ENCODE measurements at regions not wholly inside any gene's neighbourhood (a gene's known extent, or its start where the extent isn't known, plus 50 kb on each side); places are given as distances from the start of the nearest gene placed in this dataset.

DNA sequence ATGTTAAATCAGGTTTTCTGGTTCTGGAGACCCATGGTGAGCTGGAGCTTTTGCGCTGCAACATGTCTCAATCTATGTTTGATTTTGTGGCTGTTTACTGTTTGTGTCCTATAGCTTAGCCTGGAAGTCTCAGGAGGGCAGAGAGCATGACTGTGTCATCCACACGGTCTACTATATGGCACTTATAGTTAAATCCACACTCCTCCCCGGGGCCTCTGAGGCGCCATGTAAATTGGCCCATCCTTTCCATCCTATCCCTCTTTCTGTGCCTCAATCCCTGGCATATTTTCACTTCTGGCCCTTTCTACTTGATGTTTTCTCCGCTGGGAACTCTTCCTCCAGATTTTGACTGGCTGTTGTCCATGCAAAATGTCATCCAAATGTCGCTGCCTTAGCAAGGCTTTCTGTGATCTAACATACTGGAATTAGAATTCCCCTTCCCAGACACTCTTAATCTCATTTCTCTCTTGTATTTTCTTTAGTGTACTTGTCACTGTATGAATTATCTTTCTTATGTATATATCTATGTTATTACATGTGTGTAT, 560.8 kb upstream of the RGMA start:
- no peak for DNase-seq
- no peak overlapping the region for H3K4me3 Mint-ChIP-seq (ENCODE audit: unreplicated experiment)
- TF ChIP-seq, protein P1, sequence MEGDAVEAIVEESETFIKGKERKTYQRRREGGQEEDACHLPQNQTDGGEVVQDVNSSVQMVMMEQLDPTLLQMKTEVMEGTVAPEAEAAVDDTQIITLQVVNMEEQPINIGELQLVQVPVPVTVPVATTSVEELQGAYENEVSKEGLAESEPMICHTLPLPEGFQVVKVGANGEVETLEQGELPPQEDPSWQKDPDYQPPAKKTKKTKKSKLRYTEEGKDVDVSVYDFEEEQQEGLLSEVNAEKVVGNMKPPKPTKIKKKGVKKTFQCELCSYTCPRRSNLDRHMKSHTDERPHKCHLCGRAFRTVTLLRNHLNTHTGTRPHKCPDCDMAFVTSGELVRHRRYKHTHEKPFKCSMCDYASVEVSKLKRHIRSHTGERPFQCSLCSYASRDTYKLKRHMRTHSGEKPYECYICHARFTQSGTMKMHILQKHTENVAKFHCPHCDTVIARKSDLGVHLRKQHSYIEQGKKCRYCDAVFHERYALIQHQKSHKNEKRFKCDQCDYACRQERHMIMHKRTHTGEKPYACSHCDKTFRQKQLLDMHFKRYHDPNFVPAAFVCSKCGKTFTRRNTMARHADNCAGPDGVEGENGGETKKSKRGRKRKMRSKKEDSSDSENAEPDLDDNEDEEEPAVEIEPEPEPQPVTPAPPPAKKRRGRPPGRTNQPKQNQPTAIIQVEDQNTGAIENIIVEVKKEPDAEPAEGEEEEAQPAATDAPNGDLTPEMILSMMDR (IDR thresholded peaks at IDR 0.05; ENCODE audit: partially characterized antibody, unreplicated experiment): no peak
- H3K4me1 Mint-ChIP-seq (ENCODE audit: low read depth, unreplicated experiment): peaks cover 5% of the 10 kb centered on the region
- peaks cover 4% of the 10 kb centered on the region for H3K27me3 Mint-ChIP-seq (ENCODE audit: unreplicated experiment)
- no peaks in the 10 kb centered on the region for H3K9me3 Mint-ChIP-seq (ENCODE audit: unreplicated experiment)
- no peak overlapping the region for H3K27ac Mint-ChIP-seq (ENCODE audit: unreplicated experiment)
- H3K36me3 Mint-ChIP-seq (ENCODE audit: unreplicated experiment): no peaks in the 10 kb centered on the region

DNA sequence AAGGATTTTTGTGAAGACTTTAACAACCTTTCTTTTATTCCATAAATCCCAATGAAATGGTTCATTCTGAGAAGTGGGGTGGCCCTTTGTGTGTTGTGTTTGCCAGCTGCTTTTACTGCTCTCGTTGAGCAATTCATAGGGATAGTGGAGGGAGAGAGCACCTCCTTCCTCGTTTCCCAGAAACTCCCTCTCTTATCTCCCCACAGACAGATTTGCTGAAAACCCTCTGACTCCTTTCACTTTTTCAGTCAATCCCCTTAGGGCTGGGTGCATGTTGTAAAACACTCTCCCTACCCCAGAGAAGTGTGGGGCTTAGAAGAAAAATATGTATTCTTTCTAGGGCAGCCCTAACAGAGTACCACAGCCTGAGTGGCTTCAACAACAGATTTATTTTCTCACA, 557.2 kb upstream of the RGMA start:
- H3K27me3 Mint-ChIP-seq (ENCODE audit: unreplicated experiment): peaks cover 4% of the 10 kb centered on the region
- TF ChIP-seq, protein P1 (IDR thresholded peaks at IDR 0.05; ENCODE audit: partially characterized antibody, unreplicated experiment): no peak

DNA sequence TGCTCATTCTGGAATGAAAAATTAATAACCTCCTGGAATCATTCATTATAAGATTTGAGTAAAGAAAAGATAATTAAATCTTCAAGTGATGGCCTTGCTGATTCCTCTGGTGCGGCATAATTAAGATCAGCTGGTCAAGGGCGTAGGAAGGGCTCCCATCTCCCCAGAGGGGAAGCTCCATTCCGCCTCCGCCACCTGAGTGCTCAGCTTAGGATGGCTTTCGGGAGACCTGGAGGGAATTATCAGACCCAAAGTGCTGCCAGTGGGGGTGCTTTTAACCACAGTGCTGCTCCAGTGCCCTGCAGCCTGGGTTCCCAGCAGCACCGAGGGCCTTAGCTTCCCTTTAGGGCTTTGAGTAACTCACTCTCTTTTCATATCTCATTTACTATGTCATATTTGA, 556.6 kb upstream of the RGMA start:
- no peak overlapping the region for H3K27ac Mint-ChIP-seq (ENCODE audit: unreplicated experiment)
- peak; percentile 15 for DNase-seq
- no peaks in the 10 kb centered on the region for H3K9me3 Mint-ChIP-seq (ENCODE audit: unreplicated experiment)
- peaks cover 8% of the 10 kb centered on the region for H3K4me1 Mint-ChIP-seq (ENCODE audit: low read depth, unreplicated experiment)
- no peak overlapping the region for H3K4me3 Mint-ChIP-seq (ENCODE audit: unreplicated experiment)
- H3K36me3 Mint-ChIP-seq (ENCODE audit: unreplicated experiment): no peaks in the 10 kb centered on the region
- peaks cover 4% of the 10 kb centered on the region for H3K27me3 Mint-ChIP-seq (ENCODE audit: unreplicated experiment)
- TF ChIP-seq, protein P1 (IDR thresholded peaks at IDR 0.05; ENCODE audit: partially characterized antibody, unreplicated experiment): no peak

More for the DNA sequence above, 557.2 kb upstream of the RGMA start:
- DNase-seq: no peak
- Mint-ChIP-seq H3K9me3 (ENCODE audit: unreplicated experiment) (no peaks in the 10 kb centered on the region), H3K27ac (ENCODE audit: unreplicated experiment) (no peak overlapping the region), H3K36me3 (ENCODE audit: unreplicated experiment) (no peaks in the 10 kb centered on the region), H3K4me1 (ENCODE audit: low read depth, unreplicated experiment) (peaks cover 8% of the 10 kb centered on the region), H3K4me3 (ENCODE audit: unreplicated experiment) (no peak overlapping the region)

DNA sequence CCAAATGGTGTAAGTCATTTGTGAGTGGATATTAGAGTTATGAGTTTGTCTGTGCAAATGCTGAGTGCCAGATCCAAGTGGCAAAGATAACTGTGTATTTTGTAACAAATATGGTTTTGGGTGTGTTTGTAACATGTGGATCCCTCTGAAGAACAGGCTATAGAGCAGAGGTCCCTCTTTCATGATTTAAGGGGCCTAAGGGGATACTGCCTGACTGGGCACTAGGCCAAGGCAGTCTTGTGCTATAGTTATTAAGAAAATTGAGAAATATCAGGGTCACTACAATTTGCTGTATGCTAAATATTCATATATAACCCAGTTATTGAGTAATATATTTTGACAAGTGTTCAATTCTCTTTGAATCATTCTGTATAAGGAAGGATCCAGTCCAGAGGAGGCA, 555.6 kb upstream of the RGMA start:
- peaks cover 8% of the 10 kb centered on the region for H3K4me1 Mint-ChIP-seq (ENCODE audit: low read depth, unreplicated experiment)
- TF ChIP-seq, protein P1 (IDR thresholded peaks at IDR 0.05; ENCODE audit: partially characterized antibody, unreplicated experiment): no peak
- no peak overlapping the region for H3K27ac Mint-ChIP-seq (ENCODE audit: unreplicated experiment)
- no peaks in the 10 kb centered on the region for H3K36me3 Mint-ChIP-seq (ENCODE audit: unreplicated experiment)
- peaks cover 2% of the 10 kb centered on the region for H3K27me3 Mint-ChIP-seq (ENCODE audit: unreplicated experiment)
- H3K4me3 Mint-ChIP-seq (ENCODE audit: unreplicated experiment): no peak overlapping the region
- H3K9me3 Mint-ChIP-seq (ENCODE audit: unreplicated experiment): no peaks in the 10 kb centered on the region
- no peak for DNase-seq

DNA sequence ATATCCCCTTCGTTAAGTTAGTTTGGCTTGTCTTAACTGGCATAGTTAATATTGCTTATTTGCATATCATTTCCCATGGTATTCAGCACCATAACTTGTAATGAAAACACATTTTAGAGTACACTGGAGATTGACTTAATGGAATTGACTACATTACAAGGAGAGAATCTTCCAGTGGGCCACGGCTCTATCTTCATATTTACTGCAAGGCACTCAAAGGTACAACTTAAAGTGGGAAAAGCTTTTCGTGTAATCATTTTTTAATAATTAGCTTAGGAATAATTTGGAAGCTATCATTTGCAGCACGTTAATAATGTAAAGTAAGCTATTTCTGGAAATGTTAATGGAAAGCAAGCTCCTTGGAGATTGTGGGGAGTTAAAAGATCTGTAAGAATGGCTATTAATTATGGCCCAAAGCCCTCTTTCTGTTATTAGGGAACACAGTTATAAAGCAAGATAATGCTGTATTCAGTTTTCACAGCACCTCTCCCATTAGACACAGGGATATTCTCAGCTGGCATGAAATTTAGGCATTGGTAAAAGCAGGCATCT, 551.5 kb upstream of the RGMA start:
- Mint-ChIP-seq H3K4me3 (ENCODE audit: unreplicated experiment) (no peak overlapping the region), H3K27ac (ENCODE audit: unreplicated experiment) (no peak overlapping the region), H3K9me3 (ENCODE audit: unreplicated experiment) (no peaks in the 10 kb centered on the region), H3K27me3 (ENCODE audit: unreplicated experiment) (no peaks in the 10 kb centered on the region), H3K4me1 (ENCODE audit: low read depth, unreplicated experiment) (peaks cover 3% of the 10 kb centered on the region), H3K36me3 (ENCODE audit: unreplicated experiment) (peaks cover 5% of the 10 kb centered on the region)
- TF ChIP-seq, protein P1 (IDR thresholded peaks at IDR 0.05; ENCODE audit: partially characterized antibody, unreplicated experiment): no peak
- no peak for DNase-seq
